Left lung (tissue), 4 donors: ENCODE measurements at regions not wholly inside any gene's neighbourhood (a gene's known extent, or its start where the extent isn't known, plus 50 kb on each side); places are given as distances from the start of the nearest gene placed in this dataset.

Source experiments
- ATAC-seq: fragments of 200-7000 bp; cut with Tn5 transposase; one replicate; pipeline ENCODE4 v1.9.1; 2020; ENCODE audit warnings: moderate library complexity
- DNase-seq, 4 donors: peaks; one replicate each; pipeline ENCODE4 v3.0.0-alpha.2; 2013 to 2020
- H3K27ac ChIP-seq, 2 donors: fragments of 200-600 bp; sonication (generic) in 1 of 2; one replicate each; pipeline versions ENCODE4 v1.5.0 to v1.8.0; 2020 to 2021
- H3K27me3 ChIP-seq, 2 donors: fragments of 200-600 bp; sonication (generic) in 1 of 2; one replicate each; pipeline versions ENCODE4 v1.5.0 to v1.8.0; 2020 to 2021
- H3K36me3 ChIP-seq, 2 donors: fragments of 200-600 bp; sonication (generic) in 1 of 2; one replicate each; pipeline versions ENCODE4 v1.5.0 to v1.8.0; 2020 to 2021
- H3K4me1 ChIP-seq, 2 donors: fragments of 200-600 bp; one replicate each; pipeline ENCODE4 v1.8.0; 2021
- H3K4me3 ChIP-seq, 2 donors: fragments of 200-600 bp; sonication (generic) in 1 of 2; one replicate each; pipeline versions ENCODE4 v1.5.0 to v1.8.0; 2020 to 2021; ENCODE audit warnings: mild to moderate bottlenecking in 1 of 2
- H3K9me3 ChIP-seq, 2 donors: fragments of 200-600 bp; sonication (generic) in 1 of 2; one replicate each; pipeline versions ENCODE4 v1.5.0 to v1.8.0; 2020 to 2021
- CTCF ChIP-seq, 2 donors: fragments of 200-600 bp; sonication (generic) in 1 of 2; IDR thresholded peaks; one replicate each; pipeline versions ENCODE4 v1.5.0 to v1.8.0; 2021; ENCODE audit warnings: antibody characterized with exemption in 2 of 2
- intact Hi-C, 2 donors: fragments of 100-400 bp; cut with DNase I; formaldehyde crosslinking; loops; one replicate each; pipeline versions ENCODE4 v1.11.2 to v1.14.2; 2022
- donor health status: DM: no; HTN: yes; CAD: no.
- donor health status: DM: no; HTN: no; CAD: no.

GRCh38 chr3:18075799-18076198 is 333.4 kb upstream of the TBC1D5 start:
- TF ChIP-seq CTCF (IDR thresholded peaks at IDR 0.05), result no peak
- H3K27me3 ChIP-seq, result no peaks in the 10 kb centered on the region
- no peaks in the 10 kb centered on the region for H3K4me1 ChIP-seq
- ATAC-seq (no peak), DNase-seq (no peak)
- no peak overlapping the region for H3K27ac ChIP-seq
- no peaks in the 10 kb centered on the region for H3K9me3 ChIP-seq
- intact Hi-C loops, result no loop called here
- H3K4me3 ChIP-seq, result no peak overlapping the region
- no peaks in the 10 kb centered on the region for H3K36me3 ChIP-seq

- Histone ChIP-seq H3K4me1 (no peaks in the 10 kb centered on the region), H3K27me3 (no peaks in the 10 kb centered on the region), H3K36me3 (no peaks in the 10 kb centered on the region), H3K27ac (no peak overlapping the region), H3K4me3 (no peak overlapping the region), H3K9me3 (no peaks in the 10 kb centered on the region)
- no peak for TF ChIP-seq CTCF (IDR thresholded peaks at IDR 0.05)
- DNase-seq (no peak), ATAC-seq (no peak)
- intact Hi-C loops, result no loop called here
Observed at GRCh38 chr3:18071833-18072232, 329.4 kb upstream of the TBC1D5 start.

GRCh38 chr3:18070944-18071343 is 328.5 kb upstream of the TBC1D5 start:
- Histone ChIP-seq H3K4me3 (no peak overlapping the region), H3K36me3 (no peaks in the 10 kb centered on the region), H3K9me3 (no peaks in the 10 kb centered on the region), H3K27ac (no peak overlapping the region), H3K27me3 (no peaks in the 10 kb centered on the region), H3K4me1 (no peaks in the 10 kb centered on the region)
- no peak for DNase-seq
- intact Hi-C loops, result no loop called here
- ATAC-seq, result no peak
- no peak for TF ChIP-seq CTCF (IDR thresholded peaks at IDR 0.05)

- no peak overlapping the region for H3K4me3 ChIP-seq
- no peak overlapping the region for H3K27ac ChIP-seq
- ATAC-seq, result no peak
- H3K36me3 ChIP-seq, result no peaks in the 10 kb centered on the region
- DNase-seq, result no peak
- intact Hi-C loops, result no loop called here
- no peaks in the 10 kb centered on the region for H3K4me1 ChIP-seq
- TF ChIP-seq CTCF (IDR thresholded peaks at IDR 0.05), result no peak
- H3K9me3 ChIP-seq, result no peaks in the 10 kb centered on the region
- H3K27me3 ChIP-seq, result no peaks in the 10 kb centered on the region
Observed at GRCh38 chr3:18070231-18070630, 327.8 kb upstream of the TBC1D5 start.

- Histone ChIP-seq H3K9me3 (no peaks in the 10 kb centered on the region), H3K4me1 (no peaks in the 10 kb centered on the region), H3K36me3 (no peaks in the 10 kb centered on the region), H3K4me3 (no peak overlapping the region), H3K27me3 (no peaks in the 10 kb centered on the region), H3K27ac (no peak overlapping the region)
- no peak for TF ChIP-seq CTCF (IDR thresholded peaks at IDR 0.05)
- DNase-seq, result no peak
- ATAC-seq, result no peak
- intact Hi-C loops, result no loop called here
Observed at GRCh38 chr3:18069568-18069967, 327.1 kb upstream of the TBC1D5 start.
